NB4 (cell line): ENCODE measurements at regions not wholly inside any gene's neighbourhood (a gene's known extent, or its start where the extent isn't known, plus 50 kb on each side); places are given as distances from the start of the nearest gene placed in this dataset.
"Not testable (repeated sequence)": the region's sequence is repeated elsewhere in the genome, so short reads cannot be mapped to it uniquely, and the experiment has no call there.

Experiments used
- CTCF ChIP-seq: IDR thresholded peaks from one replicate; pipeline ENCODE4 v1.5.1; 2012; ENCODE audit warnings: low read depth, low read length
- POLR2A ChIP-seq: IDR thresholded peaks from 2 replicates; pipeline ENCODE4 v1.6.1; 2011; ENCODE audit warnings: mild to moderate bottlenecking; ENCODE audit not compliant: insufficient read length; ENCODE audit errors: extremely low read depth
- TF ChIP-seq, protein P1 (sequence below): IDR thresholded peaks from 2 replicates; pipeline ENCODE4 v1.6.1; 2011; ENCODE audit warnings: low read depth, low read length

GRCh38 chr2:91762312-91762711, 3070.8 kb downstream of the RPIA start:
- not testable (repeated sequence) for TF ChIP-seq CTCF, POLR2A
- TF ChIP-seq, protein P1, sequence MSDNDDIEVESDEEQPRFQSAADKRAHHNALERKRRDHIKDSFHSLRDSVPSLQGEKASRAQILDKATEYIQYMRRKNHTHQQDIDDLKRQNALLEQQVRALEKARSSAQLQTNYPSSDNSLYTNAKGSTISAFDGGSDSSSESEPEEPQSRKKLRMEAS: not testable (repeated sequence)
